ENCODE measurements at regions not wholly inside any gene's neighbourhood (a gene's known extent, or its start where the extent isn't known, plus 50 kb on each side); places are given as distances from the start of the nearest gene placed in this dataset.

GRCh38 chr6:97621111-97621510 lies 338.1 kb upstream of the MMS22L start:
- DNase-seq: no peak

DNA sequence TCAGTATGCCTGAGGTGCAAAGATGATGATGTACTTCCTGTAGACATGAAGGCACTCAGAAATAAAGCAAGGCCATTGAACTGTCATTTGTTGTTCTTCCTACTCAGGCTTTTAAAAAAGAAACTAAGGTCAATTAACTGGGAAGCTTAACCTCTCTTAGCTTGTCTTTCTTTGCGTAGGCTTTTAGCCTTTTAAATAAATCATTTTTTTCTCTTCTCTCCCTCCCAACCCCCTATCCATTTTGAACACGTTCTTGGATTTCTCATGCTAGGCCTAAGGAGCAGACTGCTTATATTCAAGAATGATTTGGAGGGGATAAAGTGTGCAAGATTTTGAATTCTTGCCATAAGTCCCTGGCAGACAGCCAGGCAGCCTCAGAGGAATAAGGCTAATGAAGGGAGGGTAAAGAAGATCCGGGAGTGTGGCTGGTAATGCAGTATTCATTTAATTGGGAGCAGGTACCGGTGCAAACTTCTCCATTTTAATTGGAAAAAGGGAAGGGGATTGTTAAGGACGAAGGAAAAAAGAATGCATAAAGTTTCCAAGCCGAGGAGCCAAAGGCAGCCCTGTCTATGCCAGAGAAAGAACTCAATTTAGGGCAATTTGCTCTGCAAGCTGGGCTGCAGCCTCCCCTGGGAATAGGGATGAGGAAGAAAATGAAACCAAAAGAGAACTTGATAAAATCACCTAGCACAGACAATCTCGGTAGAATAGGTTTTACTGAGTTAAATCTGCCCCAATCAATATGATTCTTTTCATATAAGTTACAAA lies 343.8 kb upstream of the MMS22L start:
- DNase-seq: no peak

- DNase-seq: no peak
These were observed 346.2 kb upstream of the MMS22L start for GRCh38 chr6:97629180-97629579.

- DNase-seq: no peak
These were observed 347.6 kb upstream of the MMS22L start for GRCh38 chr6:97630604-97631003.

DNA sequence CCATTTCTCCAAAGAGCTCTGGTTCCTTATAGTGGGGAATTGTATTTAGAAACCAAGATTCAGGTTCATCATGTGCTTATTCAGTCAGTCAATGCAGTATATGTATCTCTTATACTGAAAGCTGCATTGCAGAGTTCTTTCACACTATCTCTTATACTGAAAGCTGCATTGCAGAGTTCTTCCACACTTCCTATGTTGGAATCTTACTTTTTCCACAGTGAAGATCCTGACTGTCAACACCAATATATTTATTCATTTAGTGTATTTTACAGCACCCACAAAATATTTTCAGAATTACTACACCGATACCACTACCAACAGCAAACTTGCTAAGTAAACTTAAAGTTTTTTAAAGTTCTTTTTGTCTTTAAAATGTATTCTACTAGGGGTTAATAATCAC lies 349.3 kb upstream of the MMS22L start:
- no peak for DNase-seq

DNA sequence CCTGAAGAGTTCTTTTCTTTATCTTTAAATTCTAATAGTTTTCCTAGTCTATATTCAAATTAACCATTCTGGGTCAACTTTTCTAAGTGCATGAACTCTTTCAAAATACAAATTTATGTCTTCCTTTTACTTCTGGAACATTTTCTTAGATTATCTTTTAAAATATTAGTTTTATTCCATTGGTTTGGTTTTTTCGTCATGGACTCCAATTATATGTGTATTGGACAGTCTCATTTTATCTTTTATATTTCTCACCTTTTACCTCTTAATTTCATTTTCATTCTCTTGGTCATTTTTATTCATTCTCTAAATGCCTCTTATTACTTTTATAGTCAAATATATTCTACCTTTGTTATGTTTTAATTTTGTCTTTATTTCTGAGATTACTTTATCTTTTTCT lies 356.7 kb upstream of the MMS22L start:
- DNase-seq: no peak

DNA sequence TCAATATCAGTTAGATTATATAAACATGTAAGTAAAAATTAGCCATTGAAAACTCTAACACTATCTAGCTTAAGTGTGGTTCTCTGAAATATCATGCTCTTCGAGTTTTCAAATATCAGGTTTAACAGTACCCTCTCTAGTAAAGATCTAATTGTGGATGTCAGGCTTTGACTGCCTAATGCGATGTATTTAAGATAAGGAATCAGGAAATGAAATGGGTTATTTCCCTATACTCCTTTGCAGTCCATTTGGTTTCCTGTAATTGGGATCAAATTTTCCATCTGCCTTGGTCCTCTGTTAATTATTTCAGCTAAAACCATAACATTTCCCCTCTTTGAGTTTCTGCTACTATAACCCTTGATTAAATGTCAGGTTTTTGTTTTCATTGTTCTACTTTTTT lies 361.3 kb upstream of the MMS22L start:
- no peak for DNase-seq

DNA sequence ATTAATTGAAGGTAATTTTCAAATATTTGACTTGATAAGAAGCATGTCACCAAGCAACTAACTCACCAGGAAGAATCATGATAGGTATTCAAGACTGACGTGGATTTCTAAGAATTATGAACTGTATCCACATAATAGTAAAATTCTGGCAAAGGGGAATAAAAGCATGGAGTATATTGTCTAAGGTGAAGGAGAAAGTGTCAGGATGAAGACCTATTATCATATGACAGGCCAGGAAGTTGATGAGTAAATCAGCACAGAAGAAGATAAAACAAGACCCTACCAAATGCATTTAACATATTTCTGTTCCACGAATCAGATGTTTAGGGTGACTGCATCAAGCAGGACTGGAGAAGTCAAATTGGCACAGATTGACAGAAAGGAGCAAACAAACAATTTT lies 362.7 kb upstream of the MMS22L start:
- DNase-seq: no peak

DNA sequence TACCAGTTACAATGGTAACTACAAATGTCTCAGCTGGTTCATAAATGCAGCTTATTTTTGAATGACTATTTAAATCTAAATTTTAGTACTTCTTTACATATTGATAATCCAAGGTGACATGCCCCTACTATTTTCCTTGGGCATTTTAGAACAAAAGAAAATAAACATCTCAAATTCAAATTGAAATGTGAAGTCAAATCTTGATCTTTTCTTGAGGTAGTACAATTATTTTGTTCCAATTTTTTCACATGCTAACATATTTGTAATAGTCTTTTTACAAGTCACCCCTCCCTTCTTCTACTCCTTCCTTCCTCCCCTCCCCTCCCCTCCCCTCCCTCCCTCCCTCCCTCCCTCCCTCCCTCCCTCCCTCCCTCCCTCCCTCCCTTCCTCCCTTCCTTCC lies 370.1 kb upstream of the MMS22L start:
- DNase-seq: no peak

DNA sequence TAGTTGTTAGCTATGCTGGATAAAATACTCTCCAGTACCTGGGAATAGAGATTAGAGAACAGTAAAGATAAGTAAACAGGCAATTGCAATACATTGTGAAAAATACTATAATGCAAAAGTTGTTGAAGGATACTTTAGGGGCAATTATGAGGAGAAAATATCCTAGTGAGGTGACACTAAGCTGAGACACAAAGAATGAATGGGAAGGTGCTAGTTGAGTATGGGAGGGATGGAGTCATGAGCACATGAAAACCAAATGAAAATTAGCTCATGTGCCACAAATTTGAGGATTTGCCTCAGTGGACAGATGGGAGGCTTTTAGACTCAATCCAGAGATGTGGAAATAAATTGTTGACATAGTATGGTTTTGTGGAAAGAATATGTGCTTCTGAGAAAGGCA lies 370.5 kb upstream of the MMS22L start:
- DNase-seq: no peak

DNA sequence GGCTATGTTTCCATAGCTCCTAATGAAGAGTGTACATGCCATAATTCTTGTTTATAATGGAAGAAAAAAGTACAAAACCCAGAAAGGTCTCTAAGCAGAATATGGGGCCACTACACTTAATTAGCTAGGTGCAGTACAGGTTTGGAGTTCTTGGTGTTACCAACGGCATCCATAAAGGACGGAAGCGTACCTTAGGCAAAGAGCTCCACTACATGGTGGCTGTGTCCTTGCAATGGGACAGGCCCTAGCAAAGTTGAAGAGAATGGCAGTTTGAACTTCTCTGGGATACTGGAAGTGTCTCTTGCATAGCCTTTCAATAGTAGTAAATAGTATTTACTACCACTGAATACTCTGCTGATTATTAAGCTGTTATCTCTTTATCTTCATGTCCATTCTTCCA lies 371.7 kb upstream of the MMS22L start:
- no peak for DNase-seq

GRCh38 chr6:97656236-97656635 lies 373.2 kb upstream of the MMS22L start:
- no peak for DNase-seq

GRCh38 chr6:97656706-97657350 lies 373.8 kb upstream of the MMS22L start:
- no peak for DNase-seq

- DNase-seq: no peak
These were observed 375.1 kb upstream of the MMS22L start for GRCh38 chr6:97658090-97658489.

- DNase-seq: no peak
These were observed 380.2 kb upstream of the MMS22L start for GRCh38 chr6:97663252-97663651.

GRCh38 chr6:97665446-97665845 lies 382.4 kb upstream of the MMS22L start:
- DNase-seq: no peak

DNA sequence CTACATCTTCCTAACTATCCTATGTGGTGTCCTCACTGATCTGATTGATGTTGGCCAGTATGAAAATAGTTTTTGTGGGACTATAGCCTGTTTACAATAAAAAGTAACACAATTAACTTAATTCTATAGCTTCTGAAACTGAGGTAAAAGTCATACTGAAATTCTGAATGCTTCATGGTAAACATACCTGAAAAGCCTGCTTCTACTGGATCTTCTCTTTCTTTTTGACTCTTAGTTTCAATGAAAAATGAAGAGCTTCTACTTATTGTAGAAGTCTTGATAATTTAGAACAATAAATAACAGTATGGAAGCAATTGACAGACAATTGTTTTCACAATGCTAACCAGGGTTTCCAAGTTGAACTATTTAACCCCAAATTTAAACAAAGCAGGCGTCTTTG lies 383.9 kb upstream of the MMS22L start:
- no peak for DNase-seq

- no peak for DNase-seq
These were observed 385.7 kb upstream of the MMS22L start for GRCh38 chr6:97668716-97669115.

GRCh38 chr6:97669191-97670031 lies 386.4 kb upstream of the MMS22L start:
- DNase-seq: peak; percentile 4

GRCh38 chr6:97674802-97675201 lies 391.8 kb upstream of the MMS22L start:
- DNase-seq: no peak

GRCh38 chr6:97677626-97678025 lies 394.6 kb upstream of the MMS22L start:
- no peak for DNase-seq

- DNase-seq: no peak
These were observed 404.9 kb upstream of the MMS22L start for GRCh38 chr6:97687916-97688315.

DNA sequence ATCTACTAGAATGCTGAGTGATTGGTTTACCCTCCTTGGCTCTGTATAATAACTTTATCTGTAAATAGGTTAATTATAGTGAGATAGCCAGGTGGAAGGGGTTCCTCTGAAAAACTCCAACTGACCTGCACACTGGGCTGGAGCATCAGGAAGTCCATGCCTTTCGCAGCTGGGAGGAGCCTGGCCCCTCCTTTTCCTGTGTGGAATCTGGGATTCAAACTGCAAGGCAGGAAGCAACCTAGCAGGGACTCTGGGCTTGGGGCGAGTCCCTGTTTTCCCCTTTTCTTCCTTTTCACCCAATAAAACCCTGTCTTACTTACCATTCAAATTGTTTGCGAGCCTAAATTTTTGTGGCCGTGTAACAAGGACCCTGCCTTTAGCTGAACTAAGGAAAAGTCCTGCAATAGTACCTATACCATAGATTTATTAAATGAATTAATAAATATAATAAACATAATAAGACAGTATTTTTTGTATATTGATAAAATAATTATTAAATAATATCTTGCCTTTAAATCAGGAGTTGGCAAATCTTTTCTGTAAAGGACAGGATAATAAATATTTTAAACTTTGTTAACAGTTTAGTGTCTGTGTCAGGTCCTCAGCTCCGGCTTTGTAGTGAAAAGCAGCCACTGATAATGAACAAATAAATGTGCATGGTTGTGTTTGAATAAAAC lies 406.2 kb upstream of the MMS22L start:
- DNase-seq: no peak

Measured in CD4-positive, alpha-beta T cell treated with Interferon gamma for 1 hour (primary cell).